ENCODE measurements at regions not wholly inside any gene's neighbourhood (a gene's known extent, or its start where the extent isn't known, plus 50 kb on each side); places are given as distances from the start of the nearest gene placed in this dataset.

DNA sequence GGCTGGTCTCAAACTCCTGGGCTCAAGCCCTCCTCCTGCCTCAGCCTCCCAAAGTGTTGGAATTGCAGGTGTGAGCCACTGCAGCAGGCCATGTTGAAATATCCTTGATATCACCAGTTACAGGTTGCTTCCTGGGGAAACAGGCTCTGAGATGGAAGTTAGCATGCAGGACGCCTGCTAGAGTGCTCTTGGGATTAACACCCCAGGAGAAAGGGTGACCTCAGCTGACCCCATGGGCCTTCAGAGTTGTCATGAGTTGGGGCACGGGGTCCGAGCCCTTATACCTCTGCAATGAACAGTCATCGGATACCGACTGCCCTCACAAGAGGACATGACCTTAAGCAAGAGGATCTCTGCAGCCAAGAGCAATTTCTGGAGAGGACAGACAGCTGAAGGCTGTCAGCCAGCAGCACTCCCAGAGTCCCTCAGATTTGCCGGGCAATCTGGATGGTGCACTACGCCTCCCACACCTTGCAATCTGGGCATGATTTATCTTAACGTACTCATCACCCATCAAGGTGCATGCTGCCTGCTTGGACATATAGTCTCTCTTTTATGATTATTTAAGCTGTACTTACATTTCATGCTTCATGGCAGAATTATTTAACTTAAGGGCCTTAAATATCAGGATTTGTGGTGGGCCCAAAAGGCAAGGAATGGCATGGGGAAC, 134.6 kb downstream of the ADSS2 start:
- H3K9me3 Mint-ChIP-seq, result no peaks in the 10 kb centered on the region
- peaks cover 28% of the 10 kb centered on the region for H3K4me1 Mint-ChIP-seq (ENCODE audit: low read depth)
- no peak for DNase-seq (ENCODE audit: low spot score)
- H3K27ac Mint-ChIP-seq, result no peak overlapping the region
- peaks cover 10% of the 10 kb centered on the region for H3K36me3 Mint-ChIP-seq (ENCODE audit: low read depth)
- no peaks in the 10 kb centered on the region for H3K27me3 Mint-ChIP-seq (ENCODE audit: low read depth)
- H3K4me3 Mint-ChIP-seq, result no peak overlapping the region

DNA sequence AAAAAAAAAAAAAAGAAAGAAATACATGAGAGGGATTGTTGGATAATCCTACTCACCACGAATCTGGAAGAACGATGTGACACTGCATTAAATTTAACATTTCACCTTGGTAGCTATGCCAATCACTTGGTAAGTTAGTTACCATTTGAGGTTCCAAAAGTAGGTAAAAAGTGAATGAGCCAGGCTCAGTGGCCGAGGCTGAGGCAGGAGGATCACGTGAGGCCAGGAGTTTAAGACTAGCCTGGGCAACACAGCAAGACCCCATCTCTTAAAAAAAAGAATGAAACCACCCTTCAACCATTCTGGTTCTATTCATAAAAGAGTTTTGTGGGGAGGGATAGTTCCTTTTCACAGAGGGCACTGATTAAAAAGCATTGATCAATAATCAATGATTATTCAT, 133.6 kb downstream of the ADSS2 start:
- Mint-ChIP-seq H3K4me3 (peak overlapping the region; percentile 36), H3K27ac (no peak overlapping the region), H3K4me1 (ENCODE audit: low read depth) (peaks cover 34% of the 10 kb centered on the region), H3K36me3 (ENCODE audit: low read depth) (peaks cover 15% of the 10 kb centered on the region), H3K27me3 (ENCODE audit: low read depth) (no peaks in the 10 kb centered on the region), H3K9me3 (peaks cover 4% of the 10 kb centered on the region)
- DNase-seq (ENCODE audit: low spot score), result no peak

DNA sequence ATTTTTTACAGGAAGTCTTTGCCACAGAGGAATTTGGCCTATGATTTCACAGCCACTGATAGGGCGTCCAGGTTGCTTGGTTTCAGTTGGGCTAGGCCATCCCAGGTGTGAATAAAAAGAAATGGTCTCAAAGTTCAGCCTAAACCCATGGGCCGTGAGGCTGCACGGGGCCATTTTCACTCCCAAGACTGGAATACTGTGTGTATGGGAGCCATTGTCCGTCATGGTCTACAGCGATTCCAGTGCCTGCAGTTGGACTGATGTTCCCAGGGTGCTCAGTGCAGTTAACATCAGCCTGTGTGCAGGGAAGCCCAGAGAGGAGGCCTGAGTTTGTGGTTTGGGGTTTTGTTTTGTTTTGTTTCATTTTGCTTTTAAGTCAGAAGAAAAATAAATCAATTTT, 133.2 kb downstream of the ADSS2 start:
- Mint-ChIP-seq H3K36me3 (ENCODE audit: low read depth) (peaks cover 15% of the 10 kb centered on the region), H3K9me3 (peaks cover 4% of the 10 kb centered on the region), H3K27me3 (ENCODE audit: low read depth) (no peaks in the 10 kb centered on the region), H3K27ac (peak overlapping the region; percentile 49), H3K4me3 (peak overlapping the region; percentile 36), H3K4me1 (ENCODE audit: low read depth) (peaks cover 37% of the 10 kb centered on the region)
- DNase-seq (ENCODE audit: low spot score), result no peak

DNA sequence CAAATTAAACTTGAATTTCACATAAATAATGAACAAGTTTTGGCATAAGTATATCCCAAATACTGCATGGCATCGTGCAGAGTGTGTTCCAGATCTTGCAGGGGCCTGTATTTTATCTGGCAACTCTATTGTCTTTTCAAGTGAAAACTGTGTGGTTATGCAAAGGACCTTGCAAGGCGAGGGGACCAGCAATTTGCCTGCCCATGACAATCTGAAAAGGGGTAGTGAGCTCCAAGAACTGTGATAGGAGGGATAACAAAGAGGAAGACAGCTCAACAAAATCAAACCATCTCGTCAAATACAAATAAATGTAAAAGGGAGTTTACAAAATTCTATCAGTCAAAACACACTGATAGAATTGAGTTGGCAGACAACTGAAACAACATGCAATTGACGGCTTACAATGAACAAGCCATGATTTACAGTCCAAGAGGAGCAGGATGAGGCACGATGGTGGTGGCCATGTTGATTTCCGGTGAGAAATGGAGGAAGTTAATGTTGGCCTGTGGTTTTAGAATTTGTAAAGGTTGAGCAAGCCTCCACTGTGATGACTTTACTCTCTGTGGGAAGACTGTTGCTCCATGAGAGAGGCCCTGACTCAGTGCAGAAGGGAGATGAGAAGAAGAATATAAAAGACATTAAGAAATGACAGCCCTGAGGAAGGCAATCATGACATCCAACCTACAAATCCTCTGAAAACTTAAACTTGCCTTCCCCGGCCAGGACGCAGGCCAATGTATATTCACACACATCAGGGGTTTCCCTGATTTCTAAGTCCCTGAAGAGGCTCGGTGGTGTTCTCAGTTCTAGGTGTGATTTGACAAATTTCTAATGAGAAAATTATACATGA, 132.2 kb downstream of the ADSS2 start:
- H3K27ac Mint-ChIP-seq, result peak overlapping the region; percentile 93
- peak overlapping the region; percentile 70 for H3K4me3 Mint-ChIP-seq
- peaks cover 44% of the 10 kb centered on the region for H3K4me1 Mint-ChIP-seq (ENCODE audit: low read depth)
- H3K27me3 Mint-ChIP-seq (ENCODE audit: low read depth), result no peaks in the 10 kb centered on the region
- peaks cover 15% of the 10 kb centered on the region for H3K36me3 Mint-ChIP-seq (ENCODE audit: low read depth)
- DNase-seq (ENCODE audit: low spot score), result peak; percentile 76
- peaks cover 6% of the 10 kb centered on the region for H3K9me3 Mint-ChIP-seq

DNA sequence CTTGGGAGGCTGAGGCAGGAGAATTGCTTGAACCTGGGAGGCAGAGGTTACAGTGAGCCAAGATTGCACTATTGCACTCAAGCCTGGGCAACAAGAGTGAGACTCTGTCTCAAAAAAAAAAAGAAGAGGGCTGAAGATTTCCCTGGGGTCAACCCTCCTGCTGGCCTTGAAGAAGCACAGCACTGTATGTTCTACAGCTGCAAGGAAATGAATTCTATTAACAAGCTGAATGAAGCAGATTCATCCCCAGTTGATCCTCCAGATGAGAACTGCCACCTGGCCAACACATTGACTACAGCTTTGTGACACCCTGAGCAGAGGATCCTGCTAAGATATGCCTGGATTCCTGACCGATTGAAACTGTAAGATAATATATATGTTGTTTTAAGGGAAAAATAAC, 129.5 kb downstream of the ADSS2 start:
- peak overlapping the region; percentile 80 for H3K27ac Mint-ChIP-seq
- peaks cover 7% of the 10 kb centered on the region for H3K9me3 Mint-ChIP-seq
- H3K36me3 Mint-ChIP-seq (ENCODE audit: low read depth), result peaks cover 19% of the 10 kb centered on the region
- H3K4me3 Mint-ChIP-seq, result no peak overlapping the region
- no peaks in the 10 kb centered on the region for H3K27me3 Mint-ChIP-seq (ENCODE audit: low read depth)
- no peak for DNase-seq (ENCODE audit: low spot score)
- H3K4me1 Mint-ChIP-seq (ENCODE audit: low read depth), result peaks cover 61% of the 10 kb centered on the region

DNA sequence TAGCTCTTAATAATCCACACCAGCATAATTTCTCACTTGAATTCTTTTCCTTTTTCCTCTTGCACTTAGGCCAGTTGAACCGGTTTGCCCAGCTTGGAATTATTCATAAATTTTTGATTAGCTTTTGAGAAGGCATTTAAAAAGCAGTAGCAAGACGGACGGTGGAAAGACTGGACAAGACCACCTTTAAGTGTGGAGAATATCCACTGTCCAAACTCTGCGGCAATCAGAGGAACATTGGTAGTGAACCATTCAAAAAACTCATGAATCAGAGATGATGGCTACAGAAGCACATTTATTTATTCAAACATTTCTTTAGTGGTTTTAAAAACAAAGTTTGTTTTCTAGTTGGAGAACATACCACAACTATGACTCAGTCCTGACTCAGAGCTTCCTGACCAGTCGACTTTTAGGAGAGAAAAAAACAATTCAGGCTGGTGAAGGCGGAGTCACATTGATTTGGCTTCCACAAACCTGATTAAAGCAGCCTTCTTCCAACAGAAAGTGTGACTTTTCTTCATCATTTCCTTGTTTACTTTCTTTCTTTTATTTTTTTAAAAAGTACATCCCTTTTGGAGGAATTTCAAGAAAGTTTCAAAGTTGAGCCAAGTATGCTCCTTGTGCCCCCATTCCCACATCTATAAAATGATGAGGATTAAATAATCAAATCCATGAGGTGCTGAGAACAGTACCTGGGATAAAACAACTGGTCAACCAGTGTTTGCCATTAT, 128.8 kb downstream of the ADSS2 start:
- Mint-ChIP-seq H3K4me3 (peak overlapping the region; percentile 70), H3K4me1 (ENCODE audit: low read depth) (peaks cover 63% of the 10 kb centered on the region), H3K9me3 (peaks cover 13% of the 10 kb centered on the region)

DNA sequence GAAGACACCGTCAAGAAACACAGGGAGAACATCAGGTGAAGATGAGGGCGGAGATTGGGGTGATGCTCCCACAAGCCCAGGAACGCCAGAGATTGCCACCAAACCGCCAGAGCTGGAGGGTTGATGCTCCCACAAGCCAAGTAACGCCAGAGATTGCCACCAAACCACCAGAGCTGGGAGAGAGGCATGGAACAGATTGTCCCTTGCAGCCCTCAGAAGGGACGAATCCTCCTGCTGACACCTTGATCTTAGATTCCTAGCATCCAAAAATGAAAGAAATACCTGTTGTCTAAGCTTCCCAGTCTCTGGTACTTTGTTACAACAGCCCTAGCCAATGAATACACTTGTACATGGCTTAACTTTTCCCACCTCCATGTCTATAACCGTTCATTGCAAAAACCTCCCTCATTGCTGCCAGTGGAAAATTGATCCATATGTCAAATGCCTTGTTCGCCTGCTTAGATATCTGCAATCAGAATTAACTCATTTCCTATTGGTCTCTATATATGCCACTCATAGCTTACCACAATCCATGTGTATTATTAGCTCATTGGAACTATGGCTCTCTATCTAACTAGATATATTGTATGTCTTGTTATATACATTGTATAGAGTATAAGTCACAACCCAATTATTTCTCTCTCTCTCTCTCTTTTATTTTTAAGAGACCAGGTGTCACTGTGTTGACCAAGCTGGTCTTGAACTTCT, 127.4 kb downstream of the ADSS2 start:
- H3K36me3 Mint-ChIP-seq (ENCODE audit: low read depth), result peaks cover 22% of the 10 kb centered on the region
- H3K4me1 Mint-ChIP-seq (ENCODE audit: low read depth), result peaks cover 52% of the 10 kb centered on the region
- peak overlapping the region; percentile 80 for H3K27ac Mint-ChIP-seq
- no peaks in the 10 kb centered on the region for H3K27me3 Mint-ChIP-seq (ENCODE audit: low read depth)
- peak overlapping the region; percentile 37 for H3K4me3 Mint-ChIP-seq
- peaks cover 23% of the 10 kb centered on the region for H3K9me3 Mint-ChIP-seq
- no peak for DNase-seq (ENCODE audit: low spot score)

More for the DNA sequence above, 128.8 kb downstream of the ADSS2 start:
- Mint-ChIP-seq H3K27me3 (ENCODE audit: low read depth) (no peaks in the 10 kb centered on the region), H3K36me3 (ENCODE audit: low read depth) (peaks cover 19% of the 10 kb centered on the region), H3K27ac (peak overlapping the region; percentile 80)
- peak; percentile 69 for DNase-seq (ENCODE audit: low spot score)

DNA sequence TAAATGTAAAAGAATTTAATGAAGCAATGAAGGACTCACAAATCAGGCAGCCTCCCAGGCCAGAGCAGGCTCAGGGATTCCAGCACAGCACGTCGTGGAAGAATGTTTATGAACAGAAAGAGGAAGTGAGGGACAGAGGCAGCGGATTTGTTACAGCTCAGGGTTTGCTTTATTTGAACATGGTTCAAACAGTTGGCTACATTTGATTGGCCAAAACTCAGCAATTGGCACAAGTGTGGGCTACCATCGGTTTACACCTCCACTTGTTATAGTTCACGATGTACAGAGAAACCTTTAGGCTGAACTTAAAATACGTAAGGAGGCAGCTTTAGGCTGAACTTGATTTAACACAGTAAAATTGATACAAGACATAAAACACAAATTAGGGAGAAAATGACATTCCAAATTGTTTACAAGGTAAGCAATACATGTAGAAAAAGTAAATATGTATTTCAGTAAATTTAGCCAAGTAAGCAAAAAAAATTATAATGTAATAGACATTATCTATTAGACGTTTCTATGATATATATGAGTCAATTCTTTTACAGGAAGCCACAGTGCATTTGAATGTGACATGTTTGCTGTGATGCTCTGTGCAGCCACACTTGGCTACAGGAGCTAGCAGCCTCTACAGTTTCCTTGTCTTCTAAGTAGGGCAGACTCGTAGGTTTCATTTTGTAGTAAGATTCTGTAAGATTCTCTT, 126.5 kb downstream of the ADSS2 start:
- Mint-ChIP-seq H3K4me1 (ENCODE audit: low read depth) (peaks cover 44% of the 10 kb centered on the region), H3K9me3 (peaks cover 23% of the 10 kb centered on the region), H3K4me3 (peak overlapping the region; percentile 39), H3K27me3 (ENCODE audit: low read depth) (no peaks in the 10 kb centered on the region), H3K36me3 (ENCODE audit: low read depth) (peaks cover 18% of the 10 kb centered on the region), H3K27ac (peak overlapping the region; percentile 84)
- no peak for DNase-seq (ENCODE audit: low spot score)

DNA sequence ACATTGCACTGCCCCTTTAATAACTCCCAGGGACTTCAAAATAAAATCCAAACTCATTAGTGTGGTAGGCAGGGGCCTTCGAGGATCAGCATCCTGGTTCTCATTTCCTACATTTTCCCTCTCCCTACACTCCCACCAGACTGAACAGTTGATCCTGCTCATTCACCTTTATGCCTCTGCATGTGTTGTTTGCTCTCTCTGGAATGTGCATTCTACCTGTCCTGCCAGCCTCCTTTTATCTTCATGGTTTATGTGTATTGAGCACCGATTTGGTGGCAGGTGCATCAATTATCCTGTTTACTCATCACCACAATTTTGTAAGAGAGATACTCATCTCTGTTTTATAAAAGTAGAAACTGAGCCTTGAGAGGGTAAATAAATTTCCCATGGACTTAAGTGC, 125.0 kb downstream of the ADSS2 start:
- Mint-ChIP-seq H3K9me3 (peaks cover 23% of the 10 kb centered on the region), H3K27ac (no peak overlapping the region), H3K27me3 (ENCODE audit: low read depth) (peaks cover 7% of the 10 kb centered on the region), H3K4me1 (ENCODE audit: low read depth) (peaks cover 38% of the 10 kb centered on the region), H3K36me3 (ENCODE audit: low read depth) (peaks cover 14% of the 10 kb centered on the region), H3K4me3 (no peak overlapping the region)
- no peak for DNase-seq (ENCODE audit: low spot score)

DNA sequence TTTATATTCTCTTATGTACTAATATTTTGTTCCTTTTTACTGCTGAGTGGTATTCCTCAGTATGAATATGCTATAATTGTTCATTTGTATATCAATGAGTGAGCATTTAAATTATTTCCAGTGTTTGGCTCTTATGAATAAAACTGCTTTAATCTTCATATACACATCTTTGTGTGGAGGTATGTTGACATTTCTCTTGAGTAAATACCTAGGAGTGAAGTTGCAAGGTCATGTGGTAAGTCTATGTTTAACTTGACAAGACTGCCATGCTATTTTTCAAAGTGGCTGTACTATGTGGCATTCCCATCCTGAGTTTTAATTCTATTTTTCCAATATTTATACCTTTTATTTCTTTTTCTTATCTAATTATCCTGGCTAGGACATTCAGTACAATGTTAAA, 124.2 kb downstream of the ADSS2 start:
- Mint-ChIP-seq H3K4me3 (no peak overlapping the region), H3K36me3 (ENCODE audit: low read depth) (peaks cover 12% of the 10 kb centered on the region), H3K27me3 (ENCODE audit: low read depth) (peaks cover 11% of the 10 kb centered on the region), H3K9me3 (peaks cover 22% of the 10 kb centered on the region), H3K27ac (no peak overlapping the region), H3K4me1 (ENCODE audit: low read depth) (peaks cover 38% of the 10 kb centered on the region)
- DNase-seq (ENCODE audit: low spot score), result no peak

DNA sequence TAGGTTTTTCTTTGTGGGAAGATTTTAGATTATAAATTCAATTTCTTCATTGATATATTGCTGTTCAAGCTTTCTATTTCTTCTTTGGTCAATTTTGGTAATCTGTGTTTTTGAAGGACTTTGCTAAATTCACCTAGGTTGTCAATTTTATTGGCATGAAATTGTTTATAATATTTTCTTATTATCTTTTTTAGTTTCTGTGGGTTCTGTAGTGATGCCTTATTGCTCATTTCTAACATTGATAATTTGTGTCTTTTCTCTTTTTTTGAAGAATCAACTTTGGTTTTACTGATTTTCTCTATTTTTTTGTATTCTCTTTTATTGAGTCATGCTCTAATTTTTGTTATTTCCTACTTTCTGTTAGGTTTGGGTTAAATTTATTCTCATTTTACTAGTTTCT, 123.2 kb downstream of the ADSS2 start:
- peaks cover 31% of the 10 kb centered on the region for H3K4me1 Mint-ChIP-seq (ENCODE audit: low read depth)
- H3K9me3 Mint-ChIP-seq, result peaks cover 19% of the 10 kb centered on the region
- no peak overlapping the region for H3K27ac Mint-ChIP-seq
- H3K27me3 Mint-ChIP-seq (ENCODE audit: low read depth), result peaks cover 18% of the 10 kb centered on the region
- H3K36me3 Mint-ChIP-seq (ENCODE audit: low read depth), result peaks cover 9% of the 10 kb centered on the region
- no peak overlapping the region for H3K4me3 Mint-ChIP-seq
- DNase-seq (ENCODE audit: low spot score), result no peak

DNA sequence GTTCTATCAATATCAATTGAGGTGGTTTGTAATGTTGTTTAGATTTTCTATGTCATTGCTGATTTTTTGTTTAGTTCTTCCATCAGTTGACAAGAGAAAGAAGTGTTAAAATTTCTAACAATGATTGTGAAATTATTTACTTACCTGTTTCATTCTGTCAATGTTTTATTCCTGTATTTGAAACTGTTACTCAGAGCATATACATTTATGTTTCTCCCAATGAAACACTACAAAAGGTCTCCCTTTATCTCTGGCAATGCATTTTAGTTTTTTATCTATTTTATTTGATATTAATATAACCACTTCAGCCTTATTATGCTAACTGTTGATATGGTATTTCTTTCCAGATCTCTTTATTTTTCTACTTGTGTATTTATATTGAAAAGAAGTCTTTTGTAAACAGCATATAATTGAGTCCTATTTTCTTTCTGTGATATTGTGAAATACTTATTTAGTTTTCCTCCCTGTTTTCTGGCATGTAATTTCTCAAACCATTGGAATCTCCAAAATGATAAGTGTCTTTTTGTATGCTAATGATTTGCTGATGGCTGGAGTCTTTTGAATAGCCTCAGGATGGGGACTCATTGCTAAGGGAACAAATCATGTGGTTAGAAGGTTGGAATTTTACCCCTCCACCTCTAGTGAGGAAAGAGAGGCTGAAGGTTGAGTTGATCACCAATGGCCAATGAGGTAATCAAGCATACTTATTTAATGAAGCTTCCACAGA, 122.0 kb downstream of the ADSS2 start:
- Mint-ChIP-seq H3K4me1 (ENCODE audit: low read depth) (peaks cover 24% of the 10 kb centered on the region), H3K9me3 (peaks cover 16% of the 10 kb centered on the region), H3K4me3 (no peak overlapping the region), H3K27me3 (ENCODE audit: low read depth) (peaks cover 29% of the 10 kb centered on the region), H3K36me3 (ENCODE audit: low read depth) (peaks cover 9% of the 10 kb centered on the region), H3K27ac (no peak overlapping the region)
- DNase-seq (ENCODE audit: low spot score), result no peak

DNA sequence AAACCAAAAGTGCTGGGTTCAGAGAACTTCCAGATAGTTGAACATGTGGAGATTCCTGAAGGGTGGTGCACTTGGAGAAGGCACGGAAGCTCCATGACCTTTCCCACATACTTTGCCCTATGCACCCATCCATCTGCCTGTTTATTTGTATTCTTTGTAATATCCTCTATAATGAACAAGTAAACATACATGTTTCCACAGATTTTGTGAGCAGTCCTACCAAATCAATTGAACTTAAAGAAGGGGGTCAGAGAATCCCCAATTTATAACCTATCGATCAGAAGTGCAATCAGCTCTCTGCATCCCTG, 121.4 kb downstream of the ADSS2 start:
- no peak overlapping the region for H3K4me3 Mint-ChIP-seq
- H3K4me1 Mint-ChIP-seq (ENCODE audit: low read depth), result peaks cover 19% of the 10 kb centered on the region
- peaks cover 29% of the 10 kb centered on the region for H3K27me3 Mint-ChIP-seq (ENCODE audit: low read depth)
- no peak for DNase-seq (ENCODE audit: low spot score)
- peaks cover 9% of the 10 kb centered on the region for H3K36me3 Mint-ChIP-seq (ENCODE audit: low read depth)
- H3K27ac Mint-ChIP-seq, result no peak overlapping the region
- peaks cover 16% of the 10 kb centered on the region for H3K9me3 Mint-ChIP-seq
